Dendritic cell treated with granulocyte-macrophage colony-stimulating factor and Interleukin-4, amounts not matched to agents 40 ng/mL and 50 ng/mL, for 4 days (primary cell): ENCODE measurements at regions not wholly inside any gene's neighbourhood (a gene's known extent, or its start where the extent isn't known, plus 50 kb on each side); places are given as distances from the start of the nearest gene placed in this dataset.

Experiments used
- H3K27ac Mint-ChIP-seq: one replicate; pipeline ENCODE4 v1.8.0; 2022; ENCODE audit warnings: mild to moderate bottlenecking, mixed read lengths
- H3K27me3 Mint-ChIP-seq: one replicate; pipeline ENCODE4 v1.8.0; 2022; ENCODE audit warnings: mild to moderate bottlenecking, mixed read lengths
- H3K36me3 Mint-ChIP-seq: one replicate; pipeline ENCODE4 v1.8.0; 2022; ENCODE audit warnings: low read depth, mixed read lengths
- H3K4me1 Mint-ChIP-seq: one replicate; pipeline ENCODE4 v1.8.0; 2022; ENCODE audit warnings: low read depth, mixed read lengths
- H3K4me3 Mint-ChIP-seq: one replicate; pipeline ENCODE4 v1.8.0; 2022; ENCODE audit warnings: mild to moderate bottlenecking, moderate library complexity, mixed read lengths
- H3K9me3 Mint-ChIP-seq: one replicate; pipeline ENCODE4 v1.8.0; 2022; ENCODE audit warnings: mixed read lengths
- intact Hi-C: fragments of 100-400 bp; cut with micrococcal nuclease; formaldehyde crosslinking; loops from one replicate; pipeline ENCODE4 v1.15.0; 2022

DNA sequence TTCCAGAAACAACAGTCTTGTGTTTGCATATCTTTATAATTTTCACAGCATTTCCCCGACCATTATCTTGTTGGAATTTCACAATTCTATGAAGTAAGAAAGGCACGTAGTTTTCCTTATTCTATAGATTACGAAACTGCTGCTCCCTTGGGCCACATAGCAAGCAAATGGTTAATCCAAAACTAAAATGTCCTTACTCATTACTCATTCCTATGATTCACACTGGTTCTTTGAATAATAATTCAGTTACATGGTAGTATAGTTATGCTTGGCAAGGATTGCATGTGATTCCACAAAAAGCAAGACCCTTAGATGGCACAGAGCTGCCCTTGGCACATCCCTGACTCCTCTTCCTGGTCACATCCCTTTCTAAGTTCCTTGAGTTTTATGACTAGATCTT lies 51.2 kb downstream of the OR13H1 start:
- no peaks in the 10 kb centered on the region for H3K36me3 Mint-ChIP-seq
- intact Hi-C loops, result no loop called here
- H3K4me3 Mint-ChIP-seq, result no peak overlapping the region
- no peak overlapping the region for H3K27ac Mint-ChIP-seq
- H3K9me3 Mint-ChIP-seq, result no peaks in the 10 kb centered on the region
- H3K27me3 Mint-ChIP-seq, result no peaks in the 10 kb centered on the region
- H3K4me1 Mint-ChIP-seq, result no peaks in the 10 kb centered on the region

DNA sequence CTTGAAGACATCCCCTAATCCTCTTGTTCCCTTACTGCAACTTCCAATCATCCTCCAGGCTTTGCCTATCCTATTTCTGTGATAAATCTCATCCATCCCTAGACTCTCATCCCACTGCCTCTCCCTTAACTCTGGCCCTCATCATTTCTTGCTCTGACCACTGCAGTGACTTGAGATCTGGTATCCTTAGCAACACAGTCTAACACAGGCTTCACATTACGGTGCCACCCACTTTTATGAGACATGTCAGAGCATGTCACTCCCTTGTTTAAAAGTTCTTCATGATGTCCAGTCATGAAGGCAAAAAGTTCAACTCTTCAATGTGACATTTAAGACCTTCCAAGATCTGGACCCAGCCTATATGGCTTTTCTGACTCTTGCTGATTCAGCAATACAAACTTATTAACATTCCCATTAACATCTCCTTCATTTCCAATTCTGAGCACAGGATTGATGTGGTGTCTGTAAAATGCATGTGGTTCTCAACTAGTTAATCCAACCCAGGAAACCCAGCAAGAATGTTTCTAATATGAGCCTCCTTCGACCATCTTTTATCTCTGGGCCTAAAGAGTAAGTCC lies 64.0 kb downstream of the OR13H1 start:
- H3K36me3 Mint-ChIP-seq, result no peaks in the 10 kb centered on the region
- intact Hi-C loops, result no loop called here
- no peaks in the 10 kb centered on the region for H3K4me1 Mint-ChIP-seq
- no peak overlapping the region for H3K4me3 Mint-ChIP-seq
- H3K27me3 Mint-ChIP-seq, result no peaks in the 10 kb centered on the region
- H3K27ac Mint-ChIP-seq, result no peak overlapping the region
- H3K9me3 Mint-ChIP-seq, result no peaks in the 10 kb centered on the region

- no peaks in the 10 kb centered on the region for H3K4me1 Mint-ChIP-seq
- intact Hi-C loops, result no loop called here
- H3K27ac Mint-ChIP-seq, result no peak overlapping the region
- no peaks in the 10 kb centered on the region for H3K27me3 Mint-ChIP-seq
- no peaks in the 10 kb centered on the region for H3K36me3 Mint-ChIP-seq
- no peak overlapping the region for H3K4me3 Mint-ChIP-seq
- no peaks in the 10 kb centered on the region for H3K9me3 Mint-ChIP-seq
Observed at GRCh38 chrX:131609480-131609879, 65.6 kb downstream of the OR13H1 start.

DNA sequence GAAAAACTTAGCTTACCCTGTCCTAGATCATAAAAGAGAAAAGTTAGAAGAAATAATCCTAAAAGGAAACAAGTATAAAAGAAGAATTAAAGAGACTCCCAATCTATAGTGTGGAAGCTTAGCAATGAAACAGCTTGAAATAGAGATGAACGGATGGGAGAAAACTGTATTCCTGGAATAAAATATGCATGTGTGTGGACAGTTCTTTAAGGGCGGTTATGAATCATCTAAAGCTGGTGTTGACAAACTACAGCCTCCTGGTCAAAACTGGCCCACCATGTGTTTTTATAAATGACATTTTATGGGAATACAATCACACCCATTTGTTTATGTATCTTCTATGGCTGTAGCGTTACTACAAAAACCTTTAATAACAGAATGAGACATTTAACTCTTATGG lies 69.4 kb downstream of the OR13H1 start:
- H3K4me3 Mint-ChIP-seq, result no peak overlapping the region
- peaks cover 2% of the 10 kb centered on the region for H3K27me3 Mint-ChIP-seq
- no peaks in the 10 kb centered on the region for H3K9me3 Mint-ChIP-seq
- no peak overlapping the region for H3K27ac Mint-ChIP-seq
- H3K36me3 Mint-ChIP-seq, result no peaks in the 10 kb centered on the region
- no peaks in the 10 kb centered on the region for H3K4me1 Mint-ChIP-seq
- intact Hi-C loops, result no loop called here

DNA sequence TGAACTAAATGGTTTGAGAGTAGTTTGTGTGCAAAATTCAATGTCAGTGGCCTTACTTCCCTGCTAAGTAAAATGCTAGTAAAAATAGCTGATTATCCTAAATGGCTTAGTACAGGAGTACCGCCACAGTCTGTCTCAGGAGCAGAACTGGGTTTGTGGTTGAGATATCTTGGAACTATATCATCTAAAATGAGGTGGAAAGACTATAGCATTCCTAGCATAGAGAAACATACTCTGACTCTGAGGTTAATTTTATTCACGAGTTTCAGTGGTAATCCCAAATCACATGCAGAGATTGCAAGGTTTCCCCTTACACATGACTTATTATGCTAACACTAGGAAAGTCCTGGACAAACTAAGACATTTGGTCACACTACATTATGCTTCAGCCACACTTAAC lies 70.4 kb downstream of the OR13H1 start:
- intact Hi-C loops, result no loop called here
- Mint-ChIP-seq H3K4me1 (no peaks in the 10 kb centered on the region), H3K27ac (no peak overlapping the region), H3K27me3 (peaks cover 2% of the 10 kb centered on the region), H3K36me3 (no peaks in the 10 kb centered on the region), H3K4me3 (no peak overlapping the region), H3K9me3 (no peaks in the 10 kb centered on the region)

GRCh38 chrX:131617182-131617581 lies 73.3 kb downstream of the OR13H1 start:
- intact Hi-C loops, result no loop called here
- Mint-ChIP-seq H3K9me3 (no peaks in the 10 kb centered on the region), H3K4me1 (no peaks in the 10 kb centered on the region), H3K36me3 (no peaks in the 10 kb centered on the region), H3K27me3 (peaks cover 2% of the 10 kb centered on the region), H3K4me3 (no peak overlapping the region), H3K27ac (no peak overlapping the region)

GRCh38 chrX:131621650-131622049 lies 77.8 kb downstream of the OR13H1 start:
- H3K4me3 Mint-ChIP-seq, result no peak overlapping the region
- H3K4me1 Mint-ChIP-seq, result no peaks in the 10 kb centered on the region
- H3K27ac Mint-ChIP-seq, result no peak overlapping the region
- H3K27me3 Mint-ChIP-seq, result peaks cover 2% of the 10 kb centered on the region
- no peaks in the 10 kb centered on the region for H3K9me3 Mint-ChIP-seq
- intact Hi-C loops, result no loop called here
- H3K36me3 Mint-ChIP-seq, result no peaks in the 10 kb centered on the region

GRCh38 chrX:131626681-131627296 lies 82.9 kb downstream of the OR13H1 start:
- H3K9me3 Mint-ChIP-seq, result no peaks in the 10 kb centered on the region
- peaks cover 2% of the 10 kb centered on the region for H3K27me3 Mint-ChIP-seq
- intact Hi-C loops, result no loop called here
- no peaks in the 10 kb centered on the region for H3K4me1 Mint-ChIP-seq
- H3K27ac Mint-ChIP-seq, result no peak overlapping the region
- H3K4me3 Mint-ChIP-seq, result no peak overlapping the region
- no peaks in the 10 kb centered on the region for H3K36me3 Mint-ChIP-seq

DNA sequence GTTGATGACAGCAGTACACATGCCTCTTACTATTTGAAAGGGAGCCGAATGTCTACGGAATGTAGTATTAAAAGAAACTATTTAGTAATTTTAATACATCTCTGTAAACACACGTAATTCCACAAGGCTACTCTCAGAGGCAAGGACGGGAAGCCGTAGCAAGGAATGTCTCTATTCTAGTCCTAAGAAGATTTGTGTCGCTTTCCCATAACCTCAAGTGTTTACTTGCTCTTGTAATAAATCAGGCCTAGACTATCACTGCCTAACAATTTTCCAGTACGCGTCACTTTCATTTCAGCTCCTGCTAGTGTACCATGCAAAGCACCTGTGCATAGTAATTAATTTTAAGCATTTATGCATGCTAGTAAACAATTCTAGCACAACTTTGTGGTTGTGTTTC lies 86.7 kb downstream of the OR13H1 start:
- intact Hi-C loops, result no loop called here
- H3K4me3 Mint-ChIP-seq, result no peak overlapping the region
- no peaks in the 10 kb centered on the region for H3K9me3 Mint-ChIP-seq
- H3K36me3 Mint-ChIP-seq, result no peaks in the 10 kb centered on the region
- H3K27me3 Mint-ChIP-seq, result peaks cover 2% of the 10 kb centered on the region
- H3K4me1 Mint-ChIP-seq, result no peaks in the 10 kb centered on the region
- H3K27ac Mint-ChIP-seq, result no peak overlapping the region

- intact Hi-C loops, result no loop called here
- Mint-ChIP-seq H3K4me3 (no peak overlapping the region), H3K27me3 (no peaks in the 10 kb centered on the region), H3K9me3 (no peaks in the 10 kb centered on the region), H3K4me1 (no peaks in the 10 kb centered on the region), H3K36me3 (no peaks in the 10 kb centered on the region), H3K27ac (no peak overlapping the region)
Observed at GRCh38 chrX:131633285-131633917, 89.5 kb downstream of the OR13H1 start.

DNA sequence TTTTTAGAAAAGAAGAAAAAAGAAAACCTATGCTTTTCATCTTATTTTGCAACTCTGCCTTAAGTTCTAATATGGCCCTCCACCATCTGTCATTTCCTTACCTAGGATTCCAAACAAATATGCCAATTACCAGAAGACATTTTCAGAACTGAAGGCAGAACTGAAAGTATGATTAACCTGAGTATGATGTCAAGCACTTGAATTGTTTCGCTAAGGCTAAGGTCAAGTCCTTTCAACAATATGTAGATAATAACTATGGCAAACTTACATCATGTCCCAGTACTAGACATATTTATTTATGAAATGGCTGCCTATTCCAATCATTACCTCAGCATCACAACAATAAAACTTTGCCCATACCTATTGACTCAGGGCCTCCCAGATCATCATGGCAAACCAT lies 91.0 kb downstream of the OR13H1 start:
- Mint-ChIP-seq H3K27me3 (no peaks in the 10 kb centered on the region), H3K9me3 (no peaks in the 10 kb centered on the region), H3K4me1 (no peaks in the 10 kb centered on the region), H3K4me3 (no peak overlapping the region), H3K36me3 (no peaks in the 10 kb centered on the region), H3K27ac (no peak overlapping the region)
- intact Hi-C loops, result no loop called here

GRCh38 chrX:131646106-131646505 lies 102.2 kb downstream of the OR13H1 start:
- no peak overlapping the region for H3K27ac Mint-ChIP-seq
- no peak overlapping the region for H3K4me3 Mint-ChIP-seq
- H3K9me3 Mint-ChIP-seq, result no peaks in the 10 kb centered on the region
- intact Hi-C loops, result no loop called here
- H3K4me1 Mint-ChIP-seq, result no peaks in the 10 kb centered on the region
- no peaks in the 10 kb centered on the region for H3K27me3 Mint-ChIP-seq
- H3K36me3 Mint-ChIP-seq, result no peaks in the 10 kb centered on the region

GRCh38 chrX:131649741-131650140 lies 105.9 kb downstream of the OR13H1 start:
- Mint-ChIP-seq H3K9me3 (no peaks in the 10 kb centered on the region), H3K4me3 (no peak overlapping the region), H3K4me1 (no peaks in the 10 kb centered on the region), H3K27ac (no peak overlapping the region), H3K36me3 (no peaks in the 10 kb centered on the region), H3K27me3 (peaks cover 3% of the 10 kb centered on the region)
- intact Hi-C loops, result no loop called here

DNA sequence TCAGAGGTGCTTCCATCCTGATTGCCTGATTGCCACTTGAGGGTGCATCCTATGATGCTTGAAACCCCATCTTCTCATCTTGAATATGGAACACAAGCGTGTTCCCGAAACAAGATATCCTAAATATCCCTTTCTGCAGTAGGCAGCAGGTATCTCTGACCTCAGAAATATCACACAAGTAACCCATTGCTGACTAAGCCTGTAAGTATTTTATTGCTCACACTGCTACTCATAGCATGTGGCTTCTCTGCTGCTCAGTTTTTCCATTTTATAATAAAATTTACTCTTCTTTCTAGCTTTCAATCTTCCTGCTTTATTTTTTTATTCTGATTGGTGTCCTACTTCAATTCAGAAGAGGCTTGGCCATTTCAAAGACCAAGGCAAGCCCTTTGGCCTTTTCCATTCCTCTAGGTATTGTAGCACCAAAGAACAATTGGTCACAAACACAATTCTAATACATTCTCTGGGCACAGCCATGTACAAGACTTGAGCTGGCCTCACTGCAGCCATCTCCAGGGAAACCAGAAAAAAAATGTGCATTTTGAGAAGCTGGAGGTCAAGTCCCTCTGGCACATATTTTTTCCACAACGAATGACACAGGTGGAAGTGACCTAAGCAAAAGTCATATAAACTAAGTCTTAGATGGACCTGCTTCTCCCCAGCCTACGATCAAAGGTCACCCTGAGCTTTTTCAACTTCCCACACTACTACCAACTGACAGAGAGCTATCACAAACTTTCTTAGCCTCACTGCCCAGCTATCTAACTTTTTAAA lies 107.0 kb downstream of the OR13H1 start:
- intact Hi-C loops, result no loop called here
- Mint-ChIP-seq H3K27ac (no peak overlapping the region), H3K4me1 (no peaks in the 10 kb centered on the region)

More for the DNA sequence above, 107.0 kb downstream of the OR13H1 start:
- no peaks in the 10 kb centered on the region for H3K36me3 Mint-ChIP-seq
- H3K4me3 Mint-ChIP-seq, result no peak overlapping the region
- no peaks in the 10 kb centered on the region for H3K9me3 Mint-ChIP-seq
- H3K27me3 Mint-ChIP-seq, result peaks cover 3% of the 10 kb centered on the region
